ENCODE measurements at regions not wholly inside any gene's neighbourhood (a gene's known extent, or its start where the extent isn't known, plus 50 kb on each side); places are given as distances from the start of the nearest gene placed in this dataset.
"Not testable (repeated sequence)": the region's sequence is repeated elsewhere in the genome, so short reads cannot be mapped to it uniquely, and the experiment has no call there.

GRCh38 chr13:18628428-18628827 lies 553.2 kb downstream of the TUBA3C start:
- no peak overlapping the region for H3K4me3 Mint-ChIP-seq (ENCODE audit: unreplicated experiment)
- BruUV-seq (replicated peaks) = no TSS peak
- no peaks in the 10 kb centered on the region for H3K27me3 Mint-ChIP-seq (ENCODE audit: insufficient read depth, unreplicated experiment)
- peaks cover 2% of the 10 kb centered on the region for H3K9me3 Mint-ChIP-seq (ENCODE audit: unreplicated experiment)
- no peak overlapping the region for H3K27ac Mint-ChIP-seq (ENCODE audit: low read depth, unreplicated experiment)
- CTCF ChIA-PET = no interaction called here
- no peaks in the 10 kb centered on the region for H3K4me1 Mint-ChIP-seq (ENCODE audit: insufficient read depth, unreplicated experiment)
- DNase-seq (ENCODE audit: unreplicated experiment) = no peak
- intact Hi-C loops (cut with micrococcal nuclease) = no loop called here
- POLR2A ChIA-PET = no interaction called here
- TF ChIP-seq CTCF (IDR thresholded peaks at IDR 0.05; ENCODE audit: unreplicated experiment) = no peak
- no peaks in the 10 kb centered on the region for H3K36me3 Mint-ChIP-seq (ENCODE audit: insufficient read depth, unreplicated experiment)

GRCh38 chr13:18624061-18624460 lies 557.6 kb downstream of the TUBA3C start:
- H3K27ac Mint-ChIP-seq (ENCODE audit: low read depth, unreplicated experiment); DNase-seq (ENCODE audit: unreplicated experiment); H3K9me3 Mint-ChIP-seq (ENCODE audit: unreplicated experiment); POLR2A ChIA-PET; intact Hi-C loops (cut with micrococcal nuclease); H3K36me3 Mint-ChIP-seq (ENCODE audit: insufficient read depth, unreplicated experiment); H3K4me3 Mint-ChIP-seq (ENCODE audit: unreplicated experiment); BruUV-seq (replicated peaks); H3K4me1 Mint-ChIP-seq (ENCODE audit: insufficient read depth, unreplicated experiment); CTCF ChIA-PET; H3K27me3 Mint-ChIP-seq (ENCODE audit: insufficient read depth, unreplicated experiment): not testable (repeated sequence)

- H3K27ac Mint-ChIP-seq (ENCODE audit: low read depth, unreplicated experiment); BruUV-seq (replicated peaks); H3K9me3 Mint-ChIP-seq (ENCODE audit: unreplicated experiment); intact Hi-C loops (cut with micrococcal nuclease); H3K4me1 Mint-ChIP-seq (ENCODE audit: insufficient read depth, unreplicated experiment); CTCF ChIA-PET; H3K36me3 Mint-ChIP-seq (ENCODE audit: insufficient read depth, unreplicated experiment); H3K4me3 Mint-ChIP-seq (ENCODE audit: unreplicated experiment); DNase-seq (ENCODE audit: unreplicated experiment); POLR2A ChIA-PET; H3K27me3 Mint-ChIP-seq (ENCODE audit: insufficient read depth, unreplicated experiment): not testable (repeated sequence)
Observed at GRCh38 chr13:18618442-18618841, 563.2 kb downstream of the TUBA3C start.

GRCh38 chr13:18610476-18610875 lies 571.1 kb downstream of the TUBA3C start:
- H3K27ac Mint-ChIP-seq (ENCODE audit: low read depth, unreplicated experiment); DNase-seq (ENCODE audit: unreplicated experiment); H3K4me3 Mint-ChIP-seq (ENCODE audit: unreplicated experiment); intact Hi-C loops (cut with micrococcal nuclease); H3K4me1 Mint-ChIP-seq (ENCODE audit: insufficient read depth, unreplicated experiment); H3K27me3 Mint-ChIP-seq (ENCODE audit: insufficient read depth, unreplicated experiment); POLR2A ChIA-PET; BruUV-seq (replicated peaks); CTCF ChIA-PET; H3K36me3 Mint-ChIP-seq (ENCODE audit: insufficient read depth, unreplicated experiment): not testable (repeated sequence)
- peaks cover 20% of the 10 kb centered on the region for H3K9me3 Mint-ChIP-seq (ENCODE audit: unreplicated experiment)

GRCh38 chr13:18609371-18609770 lies 572.3 kb downstream of the TUBA3C start:
- H3K4me3 Mint-ChIP-seq (ENCODE audit: unreplicated experiment); H3K36me3 Mint-ChIP-seq (ENCODE audit: insufficient read depth, unreplicated experiment); DNase-seq (ENCODE audit: unreplicated experiment); H3K27me3 Mint-ChIP-seq (ENCODE audit: insufficient read depth, unreplicated experiment); H3K27ac Mint-ChIP-seq (ENCODE audit: low read depth, unreplicated experiment); BruUV-seq (replicated peaks); CTCF ChIA-PET; intact Hi-C loops (cut with micrococcal nuclease); POLR2A ChIA-PET; H3K4me1 Mint-ChIP-seq (ENCODE audit: insufficient read depth, unreplicated experiment): not testable (repeated sequence)
- peaks cover 20% of the 10 kb centered on the region for H3K9me3 Mint-ChIP-seq (ENCODE audit: unreplicated experiment)

- CTCF ChIA-PET; H3K36me3 Mint-ChIP-seq (ENCODE audit: insufficient read depth, unreplicated experiment); H3K27ac Mint-ChIP-seq (ENCODE audit: low read depth, unreplicated experiment); BruUV-seq (replicated peaks); DNase-seq (ENCODE audit: unreplicated experiment); POLR2A ChIA-PET; H3K4me1 Mint-ChIP-seq (ENCODE audit: insufficient read depth, unreplicated experiment); H3K27me3 Mint-ChIP-seq (ENCODE audit: insufficient read depth, unreplicated experiment); intact Hi-C loops (cut with micrococcal nuclease); H3K4me3 Mint-ChIP-seq (ENCODE audit: unreplicated experiment): not testable (repeated sequence)
- H3K9me3 Mint-ChIP-seq (ENCODE audit: unreplicated experiment) = peaks cover 20% of the 10 kb centered on the region
Observed at GRCh38 chr13:18608851-18609250, 572.8 kb downstream of the TUBA3C start.

- DNase-seq (ENCODE audit: unreplicated experiment); POLR2A ChIA-PET; H3K27ac Mint-ChIP-seq (ENCODE audit: low read depth, unreplicated experiment); intact Hi-C loops (cut with micrococcal nuclease); CTCF ChIA-PET; BruUV-seq (replicated peaks); H3K4me3 Mint-ChIP-seq (ENCODE audit: unreplicated experiment); H3K36me3 Mint-ChIP-seq (ENCODE audit: insufficient read depth, unreplicated experiment); H3K27me3 Mint-ChIP-seq (ENCODE audit: insufficient read depth, unreplicated experiment); H3K4me1 Mint-ChIP-seq (ENCODE audit: insufficient read depth, unreplicated experiment): not testable (repeated sequence)
- H3K9me3 Mint-ChIP-seq (ENCODE audit: unreplicated experiment) = peaks cover 14% of the 10 kb centered on the region
Observed at GRCh38 chr13:18600366-18600765, 581.3 kb downstream of the TUBA3C start.

GRCh38 chr13:18599791-18600211 lies 581.8 kb downstream of the TUBA3C start:
- H3K27ac Mint-ChIP-seq (ENCODE audit: low read depth, unreplicated experiment); DNase-seq (ENCODE audit: unreplicated experiment); POLR2A ChIA-PET; H3K36me3 Mint-ChIP-seq (ENCODE audit: insufficient read depth, unreplicated experiment); intact Hi-C loops (cut with micrococcal nuclease); H3K4me1 Mint-ChIP-seq (ENCODE audit: insufficient read depth, unreplicated experiment); H3K4me3 Mint-ChIP-seq (ENCODE audit: unreplicated experiment); H3K27me3 Mint-ChIP-seq (ENCODE audit: insufficient read depth, unreplicated experiment); BruUV-seq (replicated peaks); CTCF ChIA-PET: not testable (repeated sequence)
- peaks cover 16% of the 10 kb centered on the region for H3K9me3 Mint-ChIP-seq (ENCODE audit: unreplicated experiment)

- H3K4me3 Mint-ChIP-seq (ENCODE audit: unreplicated experiment); DNase-seq (ENCODE audit: unreplicated experiment); POLR2A ChIA-PET; CTCF ChIA-PET; H3K27ac Mint-ChIP-seq (ENCODE audit: low read depth, unreplicated experiment); BruUV-seq (replicated peaks); H3K36me3 Mint-ChIP-seq (ENCODE audit: insufficient read depth, unreplicated experiment); H3K27me3 Mint-ChIP-seq (ENCODE audit: insufficient read depth, unreplicated experiment); H3K4me1 Mint-ChIP-seq (ENCODE audit: insufficient read depth, unreplicated experiment); intact Hi-C loops (cut with micrococcal nuclease): not testable (repeated sequence)
- H3K9me3 Mint-ChIP-seq (ENCODE audit: unreplicated experiment) = peaks cover 28% of the 10 kb centered on the region
Observed at GRCh38 chr13:18598543-18598942, 583.1 kb downstream of the TUBA3C start.

Data from MCF 10A (cell line).